ENCODE measurements at regions not wholly inside any gene's neighbourhood (a gene's known extent, or its start where the extent isn't known, plus 50 kb on each side); places are given as distances from the start of the nearest gene placed in this dataset.
"Not testable (repeated sequence)": the region's sequence is repeated elsewhere in the genome, so short reads cannot be mapped to it uniquely, and the experiment has no call there.

DNA sequence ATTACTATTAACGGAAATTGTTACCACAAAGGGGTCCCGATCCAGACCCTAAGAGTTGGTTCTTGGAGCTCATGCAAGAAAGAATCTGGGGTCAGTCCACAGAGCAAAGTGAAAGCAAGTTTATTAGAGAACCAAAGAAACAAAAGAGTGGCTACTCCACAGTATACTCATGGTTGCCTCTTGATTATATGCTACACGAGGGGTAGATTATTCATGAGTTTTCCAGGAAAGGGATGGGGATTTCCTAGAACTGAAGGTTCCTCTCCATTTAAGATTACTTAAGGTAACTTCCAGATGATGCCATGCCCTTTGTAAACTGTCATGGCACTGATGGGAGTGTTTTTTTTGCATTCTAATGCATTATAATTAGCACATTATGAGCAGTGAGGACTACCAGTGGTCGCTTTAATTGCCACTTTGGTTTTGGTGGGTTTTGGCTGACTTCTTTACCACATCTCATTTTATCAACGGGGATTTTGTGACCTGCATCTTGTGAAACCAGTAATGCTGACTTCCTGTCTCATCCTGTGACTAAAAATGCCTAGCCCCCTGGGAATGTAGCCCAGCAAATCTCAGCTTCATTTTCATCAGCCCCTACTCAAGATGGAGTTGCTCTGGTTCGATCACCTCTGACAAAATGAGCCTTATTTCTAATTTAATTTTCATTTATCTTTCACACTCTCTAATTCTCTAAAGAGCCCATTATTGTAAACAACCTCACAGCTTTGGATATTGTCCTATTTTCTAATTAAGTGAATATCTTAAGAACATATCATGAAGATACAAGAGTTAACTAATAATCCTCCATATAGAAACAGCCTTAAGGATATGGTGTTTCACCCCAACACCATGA, 336.3 kb downstream of the RASEF start:
- no peak for DNase-seq (ENCODE audit: low spot score)

DNA sequence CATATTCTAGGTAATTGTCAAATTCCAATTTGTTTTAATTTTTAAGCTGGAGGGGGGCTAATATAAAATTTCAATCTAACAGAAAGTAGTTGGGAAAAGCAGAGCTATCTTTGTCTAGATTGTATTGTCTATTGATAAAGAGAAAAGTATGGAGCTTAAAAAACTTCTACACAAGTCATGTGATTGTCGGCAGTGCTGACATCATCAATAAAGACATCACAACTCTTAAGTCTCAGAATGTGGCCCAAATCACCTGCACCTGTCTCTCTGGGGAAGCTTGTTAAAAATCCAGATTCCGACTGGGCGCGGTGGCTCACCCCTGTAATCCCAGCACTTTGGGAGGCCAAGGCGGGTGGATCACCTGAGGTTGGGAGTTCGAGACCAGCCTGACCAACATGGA, 333.8 kb downstream of the RASEF start:
- DNase-seq (ENCODE audit: low spot score), result no peak

DNA sequence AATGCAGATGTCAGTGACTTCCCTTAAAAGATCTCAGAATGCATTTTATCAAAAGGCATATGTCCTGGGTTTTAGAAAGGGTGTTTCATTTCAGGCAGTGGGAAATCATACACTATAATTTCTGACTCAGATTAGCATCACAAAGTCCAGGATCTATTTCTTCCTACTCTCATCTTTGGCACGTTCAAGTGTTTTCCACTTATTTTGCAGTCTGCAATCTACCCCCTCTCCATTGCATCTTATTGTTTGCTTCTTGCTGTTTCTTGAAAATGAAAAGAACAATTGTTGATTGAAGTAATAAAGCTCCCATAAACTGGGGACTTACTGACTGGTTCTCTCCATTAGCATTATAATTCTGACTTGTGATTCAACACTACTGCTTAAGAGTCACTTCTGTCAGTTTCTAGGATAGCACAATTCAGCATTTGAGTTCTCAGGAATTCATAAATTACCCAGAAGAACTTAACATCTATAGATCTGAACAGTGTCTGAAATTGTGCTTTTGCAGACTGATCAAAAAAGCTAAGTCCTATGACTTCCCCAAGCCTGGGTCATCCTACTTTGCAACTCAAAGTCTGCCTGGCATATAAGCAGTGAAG, 332.9 kb downstream of the RASEF start:
- DNase-seq (ENCODE audit: low spot score), result no peak

DNA sequence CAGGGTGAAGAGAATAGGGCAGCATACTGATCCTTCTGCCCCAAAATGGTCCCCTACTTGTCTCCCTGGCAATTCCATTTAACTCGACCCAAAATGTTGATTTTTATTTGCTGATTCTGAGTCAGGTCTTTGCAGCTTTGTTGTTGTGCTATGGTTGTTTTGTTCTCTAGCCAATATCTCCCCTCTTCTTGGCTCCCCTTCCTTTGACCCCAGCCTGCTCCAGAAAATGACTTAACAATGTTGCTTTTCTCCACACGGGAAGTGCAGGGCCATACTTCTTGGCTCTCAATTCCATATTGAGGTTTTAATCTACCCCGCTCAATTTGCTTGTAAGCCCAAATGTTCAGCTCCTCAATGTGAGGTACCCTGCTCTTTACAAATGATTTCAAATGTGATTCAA, 330.0 kb downstream of the RASEF start:
- DNase-seq (ENCODE audit: low spot score), result no peak

DNA sequence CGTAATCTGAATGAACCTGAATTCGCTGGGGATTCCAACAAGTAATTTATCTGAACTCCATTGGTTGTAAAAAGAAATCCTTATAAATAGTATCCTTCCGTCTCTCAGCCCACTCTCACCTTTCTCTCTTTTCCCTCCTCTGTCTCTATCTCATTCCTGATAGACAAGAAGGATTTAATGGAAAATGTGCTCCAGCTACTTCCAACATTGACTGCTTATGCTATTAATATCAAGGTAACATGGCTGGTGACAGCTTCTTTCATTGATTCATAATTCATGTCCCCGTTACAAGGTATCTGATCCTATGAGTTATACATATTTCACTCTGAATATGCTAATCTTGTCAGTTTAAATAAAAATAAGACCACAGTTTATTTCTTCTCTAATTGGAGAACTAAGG, 326.8 kb downstream of the RASEF start:
- no peak for DNase-seq (ENCODE audit: low spot score)

DNA sequence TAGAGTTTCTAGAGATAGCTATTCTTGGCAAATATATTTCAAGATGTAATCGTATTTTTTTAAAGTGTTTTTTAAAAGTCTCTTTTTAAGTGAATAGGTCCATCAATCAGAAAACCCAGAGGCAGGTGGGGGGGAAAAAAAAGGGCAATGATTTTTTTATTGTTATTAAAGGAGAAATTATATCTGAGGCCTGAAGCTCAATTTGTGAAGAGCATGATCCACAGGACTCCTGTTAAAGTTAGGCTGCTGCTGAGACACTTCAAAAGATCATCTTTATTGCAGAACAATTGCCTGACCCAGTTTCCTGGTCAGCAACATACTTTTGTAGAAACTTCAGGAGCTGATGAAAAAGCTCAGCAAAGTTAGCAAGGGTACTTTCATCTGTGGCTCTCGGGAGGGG, 326.2 kb downstream of the RASEF start:
- no peak for DNase-seq (ENCODE audit: low spot score)

DNA sequence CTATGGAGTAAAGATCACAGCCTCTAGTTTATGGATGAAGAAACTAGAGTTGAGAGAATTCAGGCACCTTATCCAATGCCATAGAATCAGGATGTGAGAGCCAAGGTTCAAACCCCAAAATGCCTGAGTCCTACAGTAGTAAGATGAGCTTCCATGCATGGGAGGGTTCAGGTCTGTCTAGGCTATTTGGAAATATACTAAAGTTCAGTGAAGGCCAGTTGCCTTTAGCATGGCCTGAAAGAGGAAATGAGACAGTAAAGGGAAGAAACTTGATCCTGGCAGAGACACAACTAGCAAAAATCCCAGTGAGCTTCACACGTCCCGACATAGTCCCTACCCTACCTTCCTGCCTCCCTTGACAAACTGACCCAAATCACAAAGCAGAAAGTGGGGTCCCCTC, 317.0 kb downstream of the RASEF start:
- DNase-seq (ENCODE audit: low spot score), result no peak

DNA sequence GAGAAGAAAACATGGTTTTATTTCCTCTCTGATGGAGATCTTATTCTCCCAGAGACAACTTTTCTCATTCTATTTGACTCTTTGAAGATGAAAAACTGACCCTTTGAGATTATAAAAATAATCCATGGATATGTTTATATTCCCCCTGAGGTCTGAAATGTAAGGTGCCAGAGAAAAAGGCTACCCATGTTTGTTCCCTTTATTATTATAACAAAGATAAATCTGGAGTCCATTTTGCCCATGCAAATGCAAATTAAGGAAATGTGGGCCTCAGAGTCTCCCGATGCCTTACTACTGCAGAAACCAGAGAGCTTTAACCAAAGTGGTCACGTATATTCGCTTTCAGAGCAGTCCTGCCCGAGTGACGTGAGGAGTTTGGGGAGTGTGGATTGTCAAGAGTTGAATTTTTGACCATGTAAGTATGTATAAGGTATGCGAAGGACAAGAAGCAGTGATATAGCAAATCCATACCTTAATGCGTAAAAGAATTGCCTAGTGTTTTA, 312.5 kb downstream of the RASEF start:
- DNase-seq (ENCODE audit: low spot score), result no peak

DNA sequence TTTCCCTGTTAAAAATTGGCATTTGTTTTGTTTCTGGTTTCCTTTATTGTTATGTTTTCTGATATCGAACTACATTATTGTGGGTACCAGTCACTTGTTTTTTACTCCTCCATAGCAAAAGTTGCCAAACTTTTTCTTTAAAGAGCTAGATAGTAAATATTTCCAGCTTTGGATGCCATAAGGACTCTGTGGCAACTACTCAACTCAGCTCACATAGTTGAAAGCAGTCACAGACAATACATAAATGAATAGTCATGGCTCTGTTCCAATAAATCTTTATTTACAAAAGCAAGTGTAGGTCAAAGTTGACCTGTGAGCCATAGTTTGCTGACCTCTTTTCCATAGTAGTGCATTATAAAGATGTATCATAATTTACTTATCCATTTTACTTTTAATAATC, 305.0 kb downstream of the RASEF start:
- DNase-seq (ENCODE audit: low spot score), result no peak

DNA sequence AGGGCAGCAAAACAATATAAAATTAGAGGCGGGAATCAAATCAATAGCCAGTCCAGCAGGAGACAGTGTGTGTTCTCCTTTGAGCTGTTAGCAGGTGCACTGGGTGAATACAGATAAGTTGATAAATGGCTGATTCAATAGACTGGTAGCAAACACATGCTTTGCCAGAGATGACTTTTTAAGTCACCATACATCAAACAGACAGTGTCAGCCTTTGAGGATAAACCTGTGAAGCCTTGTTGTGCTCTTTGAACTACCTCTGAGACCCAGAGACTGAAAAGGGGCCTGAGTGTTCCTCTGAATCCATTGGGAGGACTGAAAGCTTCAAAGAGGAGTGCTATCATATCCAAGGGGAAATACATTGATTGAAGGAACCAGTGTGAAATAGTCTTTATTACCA, 301.9 kb downstream of the RASEF start:
- no peak for DNase-seq (ENCODE audit: low spot score)

DNA sequence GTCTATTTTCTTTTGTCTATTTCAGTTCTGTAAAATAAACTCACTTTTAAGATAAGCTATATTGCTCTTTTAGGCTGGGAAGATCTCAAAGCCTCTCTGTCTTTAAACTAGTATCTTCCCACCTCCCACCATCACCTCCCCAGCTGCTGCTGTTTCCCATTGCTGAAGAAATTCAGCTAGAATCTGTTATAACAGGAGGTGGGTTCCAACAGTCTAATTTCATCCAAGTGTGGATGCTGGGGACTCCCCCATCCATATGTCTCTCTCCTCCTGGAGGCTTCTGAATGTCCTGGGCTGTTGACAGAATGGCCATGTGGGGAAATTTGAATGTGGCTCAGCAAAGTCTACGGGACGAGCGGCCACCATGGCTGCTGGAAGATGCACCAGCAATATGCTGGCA, 301.0 kb downstream of the RASEF start:
- DNase-seq (ENCODE audit: low spot score), result no peak

DNA sequence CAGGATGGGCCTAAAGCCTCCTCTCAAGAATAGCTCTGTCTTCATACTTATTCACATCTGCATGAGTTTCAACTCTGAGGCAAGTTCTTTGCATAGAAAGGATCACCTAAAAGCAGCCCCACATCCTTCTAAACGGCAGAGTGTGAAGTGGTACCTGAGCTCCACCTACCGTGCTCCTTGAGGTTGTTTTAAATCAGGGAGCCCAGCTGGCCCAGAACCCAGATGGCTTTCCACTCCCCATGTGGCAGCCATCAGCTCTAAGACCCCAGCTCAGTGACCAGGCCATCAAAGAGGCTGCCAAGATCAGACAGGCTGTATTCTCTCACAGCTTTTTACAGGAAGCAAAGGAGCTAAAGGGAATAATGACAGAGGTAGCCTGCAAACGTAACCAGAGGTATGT, 299.3 kb downstream of the RASEF start:
- no peak for DNase-seq (ENCODE audit: low spot score)

DNA sequence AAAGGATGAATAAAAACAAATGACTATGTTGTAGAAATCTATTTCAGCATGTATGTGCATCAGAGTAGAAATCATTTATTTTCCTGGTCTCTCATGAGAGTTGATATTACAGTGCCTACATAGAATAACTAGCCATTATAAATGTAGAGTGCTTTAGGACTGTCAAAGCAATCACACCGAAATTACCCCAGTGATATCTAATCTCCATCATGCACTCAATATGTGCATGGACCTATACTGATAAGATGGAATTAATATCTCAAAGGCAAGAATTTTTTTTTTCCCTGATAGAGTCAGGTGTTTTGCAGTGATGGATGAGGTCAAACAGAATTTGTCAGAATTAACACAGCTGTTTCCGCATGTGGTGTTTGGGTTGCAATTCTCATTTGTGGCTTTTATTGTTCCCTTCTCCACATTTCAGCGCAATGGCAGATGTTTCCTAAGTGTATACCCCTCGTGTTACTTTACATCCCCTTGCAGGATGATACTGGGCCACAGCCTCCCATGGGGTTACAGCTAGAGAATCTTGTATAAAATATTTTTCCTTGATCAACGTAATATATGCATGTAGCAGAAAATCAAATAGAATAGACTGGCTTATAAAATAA, 298.8 kb downstream of the RASEF start:
- DNase-seq (ENCODE audit: low spot score), result no peak

DNA sequence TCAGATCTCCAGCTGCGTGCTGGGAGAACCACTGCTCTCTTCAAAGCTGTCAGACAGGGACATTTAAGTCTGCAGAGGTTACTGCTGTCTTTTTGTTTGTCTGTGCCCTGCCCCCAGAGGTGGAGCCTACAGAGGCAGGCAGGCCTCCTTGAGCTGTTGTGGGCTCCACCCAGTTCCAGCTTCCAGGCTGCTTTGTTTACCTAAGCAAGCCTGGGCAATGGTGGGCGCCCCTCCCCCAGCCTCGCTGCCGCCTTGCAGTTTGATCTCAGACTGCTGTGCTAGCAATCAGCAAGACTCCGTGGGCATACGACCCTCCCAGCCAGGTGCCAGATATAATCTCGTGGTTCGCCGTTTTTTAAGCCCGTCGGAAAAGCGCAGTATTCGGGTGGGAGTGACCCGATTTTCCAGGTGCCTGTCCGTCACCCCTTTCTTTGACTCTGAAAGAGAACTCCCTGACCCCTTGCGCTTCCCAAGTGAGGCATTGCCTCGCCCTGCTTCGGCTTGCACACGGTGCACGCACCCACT, 288.2 kb downstream of the RASEF start:
- DNase-seq (ENCODE audit: low spot score), result not testable (repeated sequence)

DNA sequence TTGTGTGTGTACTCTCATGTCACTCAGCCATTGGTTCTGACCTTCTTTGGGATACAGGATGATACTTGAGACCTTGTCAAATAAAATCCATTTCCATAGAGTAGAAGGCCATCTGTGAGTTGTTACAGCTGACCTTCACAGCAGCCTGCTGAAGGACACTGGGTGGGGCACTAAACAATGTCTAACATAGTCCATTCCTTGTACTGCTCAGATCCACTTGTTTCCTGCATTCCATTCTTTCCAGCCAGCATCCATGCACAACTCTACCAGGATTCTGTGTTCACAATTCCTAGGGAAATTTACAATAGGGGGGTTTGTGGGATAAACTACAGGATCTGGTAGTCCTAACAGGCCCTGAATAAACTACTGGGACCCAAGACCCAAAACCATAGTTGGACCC, 286.4 kb downstream of the RASEF start:
- no peak for DNase-seq (ENCODE audit: low spot score)

DNA sequence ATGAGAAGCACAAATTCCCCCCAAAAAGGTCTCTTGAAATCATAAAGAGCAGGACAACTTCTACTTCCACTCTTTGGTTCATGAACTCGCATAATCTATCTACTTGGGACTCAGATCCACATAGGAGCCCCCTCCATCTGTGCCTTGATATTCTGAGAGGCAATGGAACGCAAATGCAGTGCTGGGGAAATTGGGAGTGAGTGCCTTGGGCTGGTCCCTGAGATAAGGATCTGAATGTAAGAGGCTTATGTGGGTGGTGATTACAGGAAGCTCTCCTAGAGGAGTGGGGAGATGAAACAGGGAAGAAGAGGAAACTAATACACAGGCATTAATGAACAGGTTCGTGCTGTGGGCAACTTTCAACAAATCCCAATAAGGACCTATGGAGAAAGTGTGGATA, 285.6 kb downstream of the RASEF start:
- DNase-seq (ENCODE audit: low spot score), result no peak

DNA sequence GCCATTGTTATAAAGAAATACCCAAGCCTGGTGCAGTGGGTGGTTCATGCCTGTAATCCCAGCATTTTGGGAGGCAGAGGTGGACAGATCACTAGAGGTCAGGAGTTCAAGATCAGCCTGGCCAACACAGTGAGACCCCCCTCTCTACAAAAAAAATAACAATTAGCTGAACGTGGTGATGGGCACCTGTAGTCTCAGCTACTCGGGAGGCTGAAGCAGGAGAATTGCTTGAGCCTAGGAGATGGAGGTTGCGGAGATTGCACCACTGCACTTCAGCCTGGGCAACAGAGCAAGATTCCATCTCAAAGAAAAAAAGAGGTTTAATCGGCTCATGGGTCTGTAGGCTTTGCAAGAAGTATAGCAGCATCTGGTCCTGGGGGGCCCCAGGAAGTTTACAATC, 284.0 kb downstream of the RASEF start:
- not testable (repeated sequence) for DNase-seq (ENCODE audit: low spot score)

DNA sequence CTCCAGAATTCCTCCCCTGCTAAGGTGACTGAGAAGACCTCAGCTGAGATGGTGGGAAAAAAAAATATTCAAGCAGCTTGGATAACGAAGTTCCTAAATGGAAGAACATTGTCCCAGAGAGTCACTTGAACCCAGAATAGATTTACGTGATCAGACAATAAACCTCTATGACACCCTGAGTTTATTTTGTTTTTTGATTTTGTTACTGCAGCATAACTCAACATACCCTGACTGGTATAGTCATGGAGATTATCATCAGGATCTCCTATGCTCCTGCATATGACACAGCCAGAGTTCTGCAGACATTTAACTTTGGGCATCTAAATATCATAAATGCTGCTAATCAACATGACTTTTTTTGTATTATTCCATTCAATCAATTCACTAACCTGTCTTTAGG, 282.9 kb downstream of the RASEF start:
- DNase-seq (ENCODE audit: low spot score), result no peak

DNA sequence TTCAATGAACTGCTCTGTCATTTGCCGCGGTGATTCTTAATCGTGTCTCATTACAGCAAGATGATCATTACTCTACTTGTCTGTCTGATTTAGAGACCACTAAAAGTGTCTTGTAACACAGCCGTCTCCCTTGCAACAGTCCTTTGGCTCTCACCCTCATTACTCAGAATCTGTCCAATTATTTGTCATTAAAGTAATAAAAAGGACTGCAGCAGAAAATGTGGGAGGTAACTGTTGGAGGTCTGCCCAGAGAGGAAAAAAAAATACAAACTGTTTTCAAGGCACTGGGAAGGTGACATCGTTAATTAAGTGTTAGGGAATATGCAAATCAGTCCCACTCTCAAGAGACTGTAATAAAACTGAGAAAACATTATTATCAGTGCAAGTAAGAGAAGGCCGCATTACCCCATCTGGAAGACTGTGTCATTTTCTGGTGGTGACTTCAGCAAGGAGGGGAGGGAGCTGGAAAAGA, 281.0 kb downstream of the RASEF start:
- DNase-seq (ENCODE audit: low spot score), result no peak

DNA sequence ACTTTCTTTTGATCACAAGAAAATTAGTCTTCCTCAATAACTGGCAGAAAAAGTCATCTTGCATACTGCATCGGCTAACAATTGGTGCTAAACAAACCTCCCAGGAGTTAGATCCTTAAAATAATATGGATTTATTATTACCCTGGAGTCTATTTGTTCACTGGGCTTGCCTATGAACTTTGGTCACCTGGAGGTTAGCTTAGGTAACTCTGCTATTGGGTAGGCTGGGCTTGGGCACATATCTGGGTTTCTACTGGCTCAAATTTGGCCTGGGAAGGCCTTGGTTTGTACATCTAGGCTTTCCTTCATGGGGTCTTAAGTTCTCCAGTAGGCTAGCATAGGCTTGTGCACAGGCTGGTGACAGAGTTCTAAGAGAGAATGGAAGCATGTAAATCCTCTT, 279.9 kb downstream of the RASEF start:
- no peak for DNase-seq (ENCODE audit: low spot score)

DNA sequence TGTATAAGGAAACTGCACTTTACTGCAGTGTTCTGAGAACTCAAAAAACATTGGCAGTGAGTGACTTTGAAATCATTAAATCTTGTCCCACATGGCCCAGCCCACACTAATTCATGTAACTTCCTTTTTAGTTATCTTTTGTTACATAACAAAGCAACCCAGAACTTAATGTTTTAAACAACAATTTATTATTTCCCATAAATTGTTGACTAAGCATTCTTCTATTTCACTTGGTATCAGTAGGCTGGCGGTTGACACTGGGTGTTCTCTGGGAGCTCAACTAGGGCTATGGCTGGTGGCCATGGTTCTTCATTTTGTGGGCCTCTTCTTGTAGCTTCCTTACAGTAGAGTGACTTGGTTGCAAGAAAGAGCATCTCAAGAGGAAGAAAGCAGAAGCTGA, 278.4 kb downstream of the RASEF start:
- DNase-seq (ENCODE audit: low spot score), result no peak

DNA sequence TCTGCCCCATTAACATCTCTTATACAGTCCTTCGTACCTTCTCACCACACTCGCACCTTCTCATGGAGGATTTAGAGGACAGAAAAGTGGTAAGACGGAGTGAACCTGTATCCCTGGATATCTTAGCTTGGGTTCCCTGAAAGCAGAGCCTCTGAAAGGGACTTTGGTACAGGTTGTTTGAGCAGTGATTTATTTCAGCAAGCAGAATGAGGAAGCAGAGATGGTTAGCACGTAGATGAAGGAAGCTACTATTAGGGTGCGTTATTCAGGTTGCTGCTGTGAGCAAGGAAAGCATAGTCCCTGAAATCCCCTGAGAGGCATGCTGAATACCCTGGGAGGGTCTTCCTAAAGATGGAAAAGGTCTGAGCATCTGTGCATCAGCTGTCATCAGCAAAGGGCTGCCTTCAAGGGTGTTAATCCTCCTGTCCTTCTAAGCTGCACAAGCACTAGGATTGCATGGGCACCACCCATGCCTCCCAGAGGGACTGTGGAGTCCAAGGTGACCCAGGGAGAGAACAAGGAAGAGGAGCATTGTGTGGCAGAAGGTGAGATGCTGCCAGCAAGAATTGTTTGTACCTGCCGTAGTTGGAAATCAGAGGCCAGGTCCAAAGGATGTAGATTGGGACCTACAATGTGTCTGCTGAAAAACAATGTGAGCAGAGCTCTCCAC, 273.7 kb downstream of the RASEF start:
- DNase-seq (ENCODE audit: low spot score), result no peak

Data from activated CD4-positive, alpha-beta T cell treated with anti-CD3 and anti-CD28 coated beads, Interleukin-2, Interleukin-4, amounts not matched to agents 100 ng/mL and 50 ng/mL, durations not matched to agents 16 hours and 8 hours (primary cell).